LHCN-M2 (cell line): ENCODE measurements at regions not wholly inside any gene's neighbourhood (a gene's known extent, or its start where the extent isn't known, plus 50 kb on each side); places are given as distances from the start of the nearest gene placed in this dataset.

Experiments used
- DNase-seq: peaks from one replicate; pipeline ENCODE4 v3.0.0-alpha.2; 2012; ENCODE audit warnings: low read depth

DNA sequence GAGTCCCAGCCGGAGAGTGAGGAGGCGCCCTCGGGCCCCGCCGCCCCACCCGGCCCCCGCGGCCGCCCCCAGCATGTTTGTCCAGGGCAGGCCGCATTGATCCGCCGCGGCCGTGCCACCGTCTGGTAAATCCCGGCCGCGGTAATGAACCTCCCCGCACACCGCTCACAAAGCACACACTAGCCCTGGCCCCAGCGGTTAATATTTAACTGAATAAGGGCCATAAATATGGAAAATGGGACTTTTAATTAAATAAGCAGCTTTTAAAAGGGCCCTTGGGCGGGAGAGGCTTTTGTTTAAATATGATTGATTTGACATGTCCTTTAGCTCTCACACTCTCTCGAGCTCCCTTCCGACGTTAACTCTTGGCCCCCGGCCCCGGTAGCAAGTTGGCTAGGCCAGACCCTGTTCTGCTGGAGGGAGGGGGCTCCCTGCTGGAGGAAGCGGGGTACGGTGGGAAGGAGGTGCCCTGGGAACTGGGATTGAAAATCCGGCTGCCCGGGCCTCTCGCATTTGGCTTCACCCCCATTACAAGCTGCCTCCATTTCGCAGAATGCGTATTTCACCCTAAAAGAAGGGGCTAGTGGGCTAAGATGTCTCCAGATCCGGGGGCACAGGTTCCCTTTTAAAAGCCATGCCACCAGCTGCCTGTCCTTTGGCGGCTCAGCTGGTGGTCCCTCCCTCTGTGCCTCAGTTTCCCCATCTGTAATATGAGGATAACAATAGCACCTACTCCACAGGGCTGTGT lies 199.8 kb downstream of the RBM19 start:
- no peak for DNase-seq

DNA sequence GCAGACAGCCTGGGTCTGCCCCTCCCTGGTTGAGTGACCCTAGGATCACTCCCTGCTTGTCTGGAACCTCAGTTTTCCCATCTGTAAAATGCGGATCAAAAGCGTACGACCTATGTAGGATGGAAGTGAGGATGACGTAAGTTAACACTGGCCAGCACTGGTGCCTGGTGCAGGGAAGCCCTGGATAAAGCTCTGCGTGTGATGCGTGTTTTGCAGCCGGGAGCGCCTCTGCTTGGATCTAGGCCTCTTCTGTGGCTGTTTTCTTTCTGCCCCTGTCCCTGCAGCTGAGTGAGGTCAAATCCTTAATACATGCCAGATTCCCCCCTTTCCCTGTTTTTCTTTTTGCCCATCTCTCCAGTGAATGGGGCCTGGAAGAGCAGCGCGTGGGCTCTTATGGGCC lies 201.5 kb downstream of the RBM19 start:
- DNase-seq: no peak

DNA sequence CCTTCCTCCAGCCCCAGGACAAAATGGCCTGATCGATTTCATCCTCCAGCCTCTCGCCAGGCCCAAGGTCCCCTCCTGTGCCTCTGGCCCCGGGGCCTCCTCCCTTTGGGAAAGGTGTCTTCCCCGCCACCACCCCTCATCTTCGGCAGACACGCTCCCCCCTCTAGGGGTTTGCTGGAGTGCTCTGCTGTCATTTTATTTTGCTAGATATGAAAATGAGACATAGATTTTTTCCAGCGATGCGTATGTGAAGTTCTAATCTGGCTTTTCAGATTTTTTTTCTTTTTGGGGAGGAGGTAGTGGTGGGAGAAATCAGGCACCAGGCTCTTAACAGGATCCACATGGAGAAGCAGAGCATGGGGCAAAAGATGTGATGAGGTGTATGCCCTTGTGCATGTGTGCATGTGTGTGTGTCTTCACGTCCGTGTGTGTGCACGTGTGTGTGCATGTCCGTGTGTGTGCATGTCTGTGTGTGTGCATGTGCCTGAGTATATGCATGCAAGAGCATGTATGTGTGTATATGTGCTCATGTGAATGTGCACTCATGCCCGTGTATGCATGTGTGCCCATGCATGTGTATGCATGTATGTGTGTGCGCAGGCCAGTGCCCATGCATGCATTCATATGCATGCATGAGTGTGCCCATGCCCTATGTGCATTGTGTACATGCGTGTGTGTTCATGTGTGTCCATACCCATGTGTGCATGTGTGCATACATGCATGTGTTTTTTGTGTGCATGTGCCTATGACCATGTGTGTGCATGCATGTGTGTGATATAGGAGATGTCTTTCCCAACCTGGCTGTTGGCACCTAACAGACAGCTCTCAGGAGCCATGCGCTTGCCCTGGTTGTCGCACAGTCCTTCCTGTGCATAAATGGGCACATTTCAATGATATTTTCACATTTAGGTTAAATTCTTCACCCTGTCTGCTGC lies 203.0 kb downstream of the RBM19 start:
- DNase-seq: no peak

DNA sequence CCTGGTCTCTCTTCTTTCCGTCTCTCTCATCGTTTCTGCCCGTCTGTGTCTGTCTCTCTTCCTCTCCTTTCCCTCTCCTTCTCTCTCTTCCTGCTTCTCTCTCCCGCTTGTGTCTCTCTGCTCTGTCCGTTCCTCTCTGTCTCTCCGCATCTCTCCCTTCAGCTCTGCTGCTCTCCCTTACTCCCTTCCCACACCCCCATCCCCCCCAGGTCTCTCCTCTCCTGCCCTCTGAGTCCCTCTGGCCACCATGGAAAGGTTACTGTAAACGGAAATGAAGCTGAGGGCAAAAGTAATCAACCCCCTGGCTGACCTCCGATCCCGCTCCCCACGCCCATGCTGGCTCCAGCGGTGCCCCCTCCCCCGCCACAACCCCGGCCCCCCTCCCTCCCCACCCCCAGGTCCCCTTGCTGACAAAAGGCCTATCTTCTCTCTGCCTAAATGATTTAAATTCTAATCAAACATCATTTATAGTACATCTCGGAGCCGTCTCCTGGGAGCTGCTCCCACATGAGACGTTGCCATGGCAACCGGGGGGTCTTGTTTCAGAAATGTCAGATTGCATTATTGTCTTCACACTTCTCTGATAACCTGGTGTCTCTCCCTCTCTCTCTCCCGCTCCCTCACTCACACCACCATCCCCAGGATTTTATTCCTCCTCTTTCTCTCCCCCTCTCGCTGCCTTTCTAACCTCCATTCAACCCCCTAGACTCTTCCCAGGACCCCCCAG lies 203.8 kb downstream of the RBM19 start:
- no peak for DNase-seq

DNA sequence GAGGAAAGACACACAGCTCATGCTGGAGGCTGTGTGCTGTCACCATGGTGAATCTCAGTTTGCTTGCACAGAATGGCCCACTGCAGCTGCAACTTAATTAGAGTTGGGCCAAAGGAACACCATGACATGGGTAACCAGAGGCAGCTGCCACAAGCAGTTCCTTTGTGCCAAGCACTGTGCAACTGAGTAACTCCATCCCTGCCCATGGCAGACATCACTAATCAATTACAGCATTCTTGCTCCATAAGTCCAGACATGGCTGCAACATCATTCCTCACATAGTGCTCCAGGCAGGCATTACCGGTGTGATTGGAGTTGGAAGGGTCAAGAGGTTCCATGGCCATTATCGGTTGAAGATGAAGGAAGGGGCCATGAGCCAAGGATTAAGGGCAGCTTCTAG lies 207.0 kb downstream of the RBM19 start:
- DNase-seq: no peak

DNA sequence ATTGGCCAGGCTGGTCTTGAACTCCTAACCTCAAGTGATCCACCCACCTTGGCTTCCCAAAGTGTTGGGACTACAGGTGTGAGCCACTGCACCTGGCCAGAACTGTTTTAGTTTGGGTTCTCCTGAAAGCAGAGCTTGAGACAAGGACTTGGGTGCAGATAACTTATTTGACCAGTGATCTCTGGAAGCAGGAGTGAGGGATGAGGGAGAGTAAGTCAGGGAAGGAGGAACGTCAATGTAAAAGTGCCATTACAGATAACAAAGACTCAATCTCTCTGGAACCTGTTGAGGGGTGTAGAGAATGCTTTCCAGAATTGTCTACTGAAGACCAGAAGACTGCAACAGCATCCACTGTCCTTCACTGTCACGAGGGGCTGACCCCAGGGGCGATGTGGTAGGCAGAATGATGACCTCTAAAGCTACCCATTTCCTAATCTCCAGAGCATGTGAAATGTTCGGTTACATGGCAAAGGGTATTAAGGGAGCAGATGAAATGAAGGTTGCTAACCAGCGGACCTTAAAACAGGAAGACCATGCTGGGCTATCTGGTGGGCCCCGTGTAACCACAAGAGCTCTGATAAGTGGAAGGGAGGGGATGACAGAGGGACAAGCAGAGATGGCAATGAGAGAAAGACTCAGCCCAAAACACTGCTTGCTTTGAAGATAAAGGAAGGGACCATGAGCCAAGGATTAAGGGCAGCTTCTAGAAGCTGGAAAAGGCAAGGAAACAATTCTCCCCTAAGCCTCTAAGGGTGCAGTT lies 207.8 kb downstream of the RBM19 start:
- DNase-seq: no peak

DNA sequence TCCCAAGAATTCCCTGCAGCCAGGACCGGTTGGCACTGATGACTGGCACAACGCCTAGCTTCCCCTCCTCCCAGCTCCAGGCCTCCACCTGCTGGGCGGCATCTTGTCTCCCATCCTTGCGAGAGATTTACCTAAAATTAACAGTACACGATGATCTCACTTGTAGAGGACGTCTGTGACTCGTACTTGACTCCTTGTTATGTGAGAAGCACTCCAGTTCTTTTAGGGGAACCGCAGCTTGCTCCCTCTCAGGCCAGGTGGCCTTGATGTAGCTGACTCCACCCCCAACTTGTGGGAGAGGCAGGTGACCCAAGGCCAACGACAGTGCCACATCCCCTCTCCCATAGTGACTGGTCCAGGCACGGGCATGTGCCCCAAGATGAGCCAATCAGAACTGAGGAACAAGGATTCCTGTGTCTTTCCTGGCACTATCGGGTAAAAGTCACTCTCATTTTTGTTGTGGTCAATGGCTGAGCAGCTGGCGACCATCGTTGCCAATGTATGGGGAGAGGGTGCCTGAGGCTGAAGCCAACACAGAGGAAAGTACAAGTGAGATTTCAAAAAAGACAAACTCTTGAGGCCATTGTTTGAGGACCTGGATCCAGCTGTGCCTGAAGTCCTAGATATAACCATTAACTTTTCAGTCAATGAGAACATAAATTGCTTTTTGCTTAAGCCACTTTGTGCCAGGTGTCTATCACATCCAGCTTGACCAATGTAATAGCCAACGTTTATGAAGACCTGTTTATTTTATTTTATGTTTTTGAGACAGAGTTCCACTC lies 208.7 kb downstream of the RBM19 start:
- DNase-seq: peak; percentile 5

DNA sequence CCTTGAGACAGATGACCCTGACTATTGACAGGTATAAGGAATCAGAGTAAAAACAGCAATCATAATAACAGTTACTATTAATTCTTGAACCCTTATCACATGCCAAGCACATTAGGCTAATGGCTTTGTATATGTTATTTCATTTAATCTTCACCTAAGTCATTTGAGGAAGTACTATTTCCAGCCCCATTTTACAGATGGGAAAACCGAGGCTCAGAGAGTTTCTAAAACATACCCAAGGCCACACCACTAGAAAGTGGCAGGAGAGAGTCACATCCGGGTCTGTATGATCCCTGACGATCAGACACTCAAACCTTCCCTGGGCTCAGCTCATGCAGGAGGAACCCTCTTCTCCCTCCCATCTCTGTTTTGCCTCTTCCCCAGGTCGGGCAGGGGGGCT lies 209.5 kb downstream of the RBM19 start:
- no peak for DNase-seq

DNA sequence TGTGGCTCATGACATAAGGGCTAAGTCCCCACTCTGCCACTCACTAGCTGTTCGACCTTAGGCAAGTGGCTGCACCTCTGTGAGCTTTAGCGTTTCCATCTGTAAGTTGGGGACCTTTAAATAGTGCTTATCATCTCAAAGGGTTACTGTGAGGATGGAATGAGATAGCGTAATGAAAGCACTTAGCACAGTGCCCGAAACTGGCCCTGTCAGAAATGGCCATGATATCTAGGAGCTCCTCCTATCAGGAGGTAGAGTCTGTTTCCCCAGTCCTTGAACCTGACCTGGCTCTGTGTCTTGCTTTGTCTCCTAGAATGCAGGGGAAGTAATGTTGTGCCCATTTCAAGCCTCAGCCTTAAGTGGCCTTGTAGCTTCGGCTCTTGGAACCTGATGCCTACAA lies 211.0 kb downstream of the RBM19 start:
- DNase-seq: no peak

DNA sequence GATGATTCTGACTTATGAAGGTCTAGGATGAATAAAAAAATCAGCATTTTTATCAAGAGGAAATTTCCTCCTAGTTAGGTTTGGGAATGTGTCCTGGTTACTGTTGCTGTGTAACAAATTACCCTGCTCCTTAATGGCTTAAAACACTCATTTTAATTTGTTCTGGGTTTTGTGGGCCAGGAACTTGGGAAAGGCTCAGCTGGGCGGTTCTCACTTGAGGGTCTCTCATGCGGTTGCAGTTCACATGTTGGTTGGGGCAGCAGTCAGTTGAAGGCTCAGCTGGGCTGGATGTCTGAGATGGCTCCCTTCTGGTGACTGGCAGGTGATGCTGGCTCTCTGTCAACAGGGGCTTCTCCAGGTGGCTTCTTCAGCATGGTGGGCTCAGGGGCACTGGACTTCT lies 214.6 kb downstream of the RBM19 start:
- DNase-seq: no peak

DNA sequence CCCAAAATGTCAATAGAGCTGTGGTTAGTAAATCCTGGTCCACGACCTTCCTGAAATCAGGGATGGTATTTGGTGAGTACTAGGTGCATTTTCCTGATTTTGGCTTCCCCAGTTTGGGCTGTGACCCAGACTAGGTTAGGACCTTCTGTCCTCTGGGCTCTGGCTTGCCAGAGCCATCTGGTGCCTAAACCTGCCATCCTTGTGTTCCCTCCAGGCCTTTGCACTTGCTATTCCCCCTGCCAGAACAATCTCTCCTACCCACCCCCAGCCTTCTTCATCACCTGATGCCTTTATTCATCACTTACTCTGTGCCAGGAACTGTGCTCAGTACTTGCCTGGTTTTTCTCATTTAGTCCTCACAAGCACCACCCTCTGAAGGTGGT lies 216.7 kb downstream of the RBM19 start:
- DNase-seq: no peak

DNA sequence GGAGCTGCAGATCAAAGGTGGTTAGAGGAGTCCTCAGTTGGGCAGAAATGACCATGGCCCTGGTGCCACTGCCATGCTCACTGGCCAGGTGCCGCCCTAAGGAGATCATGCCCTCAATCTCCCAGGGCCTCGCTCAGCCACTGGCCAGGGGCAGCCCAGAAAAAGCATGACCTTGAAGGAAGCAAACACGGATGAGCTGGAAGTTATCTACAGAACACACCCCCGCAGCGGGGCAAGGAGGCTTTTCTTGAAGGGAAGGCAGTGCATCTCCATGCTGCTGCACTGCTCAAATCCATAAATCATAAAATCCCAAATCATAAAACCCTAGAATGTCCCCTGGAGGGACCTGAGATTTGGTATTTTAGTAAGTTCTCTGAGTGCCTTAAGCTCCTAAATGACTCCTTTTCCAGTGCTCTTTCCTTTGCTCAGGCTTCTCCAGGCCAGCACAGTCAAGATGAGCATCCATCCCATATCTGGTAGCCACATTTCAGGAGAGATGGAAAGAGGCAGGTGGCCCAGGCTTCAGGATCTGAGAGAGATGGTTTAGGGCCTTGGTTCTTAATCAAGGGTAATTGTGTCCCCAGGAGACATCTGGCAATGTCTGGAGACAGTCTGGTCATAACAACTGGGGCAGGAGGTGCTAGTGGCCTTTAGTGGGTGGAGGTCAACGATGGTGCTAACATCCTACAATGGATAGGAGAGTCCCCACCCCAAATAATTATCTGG lies 217.3 kb downstream of the RBM19 start:
- DNase-seq: no peak

DNA sequence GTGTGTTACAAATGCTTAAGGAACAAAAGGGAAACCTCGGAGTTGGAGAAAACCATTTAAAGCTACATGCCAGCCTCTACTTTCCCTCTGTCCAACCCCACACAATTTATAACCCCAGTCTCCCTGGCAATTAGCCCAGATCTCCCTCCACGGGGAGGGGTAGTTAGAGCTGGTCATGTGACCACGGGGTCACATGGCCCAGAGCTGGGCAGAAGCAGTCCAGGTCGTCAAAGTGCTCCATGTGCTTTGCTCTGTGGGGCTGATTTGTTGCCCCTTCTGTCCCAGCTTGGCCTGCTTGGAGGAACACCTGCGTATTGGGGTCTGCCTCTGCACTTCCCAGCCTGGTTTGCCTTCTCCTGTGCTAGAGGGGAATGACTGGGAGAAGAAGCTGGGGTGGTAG lies 219.1 kb downstream of the RBM19 start:
- DNase-seq: no peak

DNA sequence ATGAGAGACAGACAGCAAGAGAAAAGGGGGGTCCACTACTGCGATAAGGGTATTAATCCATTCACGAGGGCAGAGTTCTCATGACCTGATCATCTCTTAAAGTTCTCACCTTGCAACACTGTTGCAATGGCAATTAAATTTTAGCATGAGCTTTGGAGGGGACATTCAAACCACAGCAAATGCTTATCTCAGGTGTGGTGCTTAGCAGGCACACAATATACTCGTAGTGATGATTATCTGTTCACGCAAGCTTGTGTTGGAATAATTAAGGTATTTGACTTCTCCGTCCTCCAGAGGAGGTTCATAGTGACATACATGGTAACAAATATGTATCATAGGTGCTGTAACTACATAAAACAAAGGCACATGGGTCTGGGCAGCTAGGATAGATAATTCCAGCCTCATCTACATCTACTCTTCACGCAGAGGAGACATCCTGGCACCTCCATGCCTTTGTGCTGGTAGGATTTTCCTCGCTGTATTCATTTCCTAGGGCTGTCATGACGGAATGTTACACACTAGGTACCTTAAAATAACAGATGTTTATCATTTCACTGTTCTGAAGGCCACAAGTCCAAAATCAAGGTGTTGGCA lies 221.2 kb downstream of the RBM19 start:
- DNase-seq: no peak

DNA sequence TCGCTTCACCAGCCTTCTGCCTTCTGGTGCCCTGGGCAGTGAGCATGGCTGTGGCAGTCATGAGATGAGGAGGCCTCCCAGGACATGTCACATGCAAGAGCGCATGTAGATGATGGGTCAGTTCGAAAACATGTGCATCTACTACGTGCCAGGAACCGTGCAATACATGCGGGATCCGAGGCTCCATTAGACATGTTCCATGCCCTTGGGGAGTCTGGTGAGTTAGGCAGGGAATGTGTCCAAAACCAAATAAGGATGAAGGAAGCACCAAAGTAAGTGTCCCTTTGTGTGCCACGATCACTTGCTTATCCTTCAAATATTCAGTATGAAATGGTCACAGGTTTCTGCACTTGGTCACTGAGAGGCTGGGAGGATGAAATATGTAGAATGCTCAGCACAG lies 223.3 kb downstream of the RBM19 start:
- no peak for DNase-seq

DNA sequence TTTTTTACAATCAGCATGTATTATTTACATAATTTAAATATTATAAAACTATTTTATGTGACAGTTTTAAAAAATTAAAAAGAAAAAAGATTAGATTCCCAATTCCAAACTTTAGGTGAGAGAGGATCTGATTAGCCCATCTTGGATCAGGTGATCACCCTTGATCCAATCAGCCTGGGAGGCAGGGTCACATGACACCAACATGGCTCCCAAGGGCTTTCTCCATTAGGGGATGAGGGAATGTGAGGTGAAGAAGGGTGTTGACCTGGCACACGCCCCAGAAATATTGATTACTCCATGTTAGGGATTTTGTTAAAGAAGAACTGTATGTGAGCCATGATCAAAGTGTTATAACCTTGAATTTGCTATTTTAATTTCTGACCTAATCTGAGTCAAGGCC lies 225.4 kb downstream of the RBM19 start:
- no peak for DNase-seq

DNA sequence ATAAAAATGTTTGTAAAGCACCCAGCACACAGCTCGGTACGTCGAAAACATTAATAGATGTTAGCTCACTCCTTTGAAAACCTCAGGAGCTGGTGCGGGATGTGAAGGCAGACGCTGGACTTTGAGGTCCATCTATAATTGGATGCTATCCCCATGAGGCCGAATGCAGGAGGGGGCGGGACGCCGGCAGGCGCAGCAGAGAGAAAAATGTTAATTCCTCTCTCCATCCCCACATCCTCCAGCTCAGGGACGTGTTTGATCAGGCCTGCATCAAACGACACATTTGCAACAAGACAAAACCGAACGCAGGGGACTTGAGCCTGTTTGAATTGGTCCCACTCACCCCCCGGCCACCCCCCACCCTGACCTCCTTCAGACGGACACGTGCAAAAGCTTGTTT lies 231.0 kb downstream of the RBM19 start:
- no peak for DNase-seq

DNA sequence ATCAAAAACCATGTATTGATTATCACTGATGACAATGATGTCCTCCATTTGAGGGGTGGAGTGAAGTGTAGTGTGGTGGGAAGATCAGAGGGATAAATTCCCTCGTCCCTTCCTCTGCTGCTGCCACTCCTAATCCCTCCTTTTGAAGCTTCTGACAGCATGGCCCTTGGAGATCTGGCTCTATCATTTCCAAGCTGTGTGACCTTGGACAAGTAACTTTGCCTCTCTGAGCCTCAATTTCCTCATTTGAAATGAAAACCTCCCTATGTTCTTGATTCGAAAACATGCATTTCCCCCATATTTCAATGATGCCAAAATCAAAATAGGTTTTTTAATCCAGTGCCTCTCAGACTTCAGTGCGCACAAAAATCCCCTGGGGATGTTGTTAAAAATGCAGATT lies 231.6 kb downstream of the RBM19 start:
- no peak for DNase-seq

DNA sequence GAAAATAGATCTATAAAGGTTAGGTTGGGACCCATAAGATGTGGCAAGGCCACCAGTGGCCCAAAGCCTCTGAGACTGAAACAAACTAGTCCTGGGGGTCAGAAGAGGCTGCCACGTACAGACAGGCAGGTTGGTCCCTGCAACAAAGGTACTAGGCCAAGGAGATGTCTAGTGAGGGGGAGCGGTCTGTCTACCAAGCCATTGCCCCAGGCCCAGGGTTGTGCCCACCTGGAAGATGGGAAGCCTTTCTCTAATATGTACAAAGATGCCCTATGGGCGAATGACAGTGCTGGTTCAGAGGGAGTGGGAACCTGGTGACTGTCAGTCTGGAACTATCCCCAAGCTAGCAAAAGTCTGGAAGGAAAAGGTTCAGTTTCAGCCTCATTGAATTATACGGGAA lies 233.2 kb downstream of the RBM19 start:
- DNase-seq: no peak

DNA sequence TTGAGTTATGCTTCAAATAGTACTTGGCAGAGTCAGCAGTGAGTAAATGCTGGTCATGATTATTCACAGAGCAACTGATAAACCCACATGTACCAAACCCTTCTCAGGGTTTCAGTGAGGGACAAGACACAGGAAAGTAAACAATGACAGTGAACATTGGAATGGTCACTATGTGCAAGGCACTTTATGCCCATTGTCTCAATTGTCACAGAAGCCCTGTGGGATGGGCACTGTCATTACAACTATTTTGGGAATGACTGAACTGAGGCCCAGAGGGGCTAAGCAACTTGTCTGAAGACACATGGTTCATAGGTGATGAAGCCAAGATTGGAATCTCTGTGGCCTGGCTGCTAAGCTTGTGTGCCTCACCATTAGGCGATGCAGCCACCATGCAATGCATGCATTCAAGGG lies 238.5 kb downstream of the RBM19 start:
- DNase-seq: peak; percentile 19
